ENCODE measurements at regions not wholly inside any gene's neighbourhood (a gene's known extent, or its start where the extent isn't known, plus 50 kb on each side); places are given as distances from the start of the nearest gene placed in this dataset.

GRCh38 chr2:129753261-129753660, 226.2 kb upstream of the RAB6C start:
- no peak for DNase-seq

- DNase-seq = no peak
Measured at GRCh38 chr2:129754421-129754820, 225.0 kb upstream of the RAB6C start.

GRCh38 chr2:129754831-129755230, 224.6 kb upstream of the RAB6C start:
- DNase-seq = no peak

- no peak for DNase-seq
Measured at GRCh38 chr2:129755786-129756185, 223.7 kb upstream of the RAB6C start.

GRCh38 chr2:129756276-129756675, 223.2 kb upstream of the RAB6C start:
- DNase-seq = no peak

- no peak for DNase-seq
Measured at GRCh38 chr2:129757366-129757914, 222.0 kb upstream of the RAB6C start.

GRCh38 chr2:129757915-129758783, 221.3 kb upstream of the RAB6C start:
- DNase-seq = no peak

- DNase-seq = peak; percentile 2
Measured at GRCh38 chr2:129758784-129759471, 220.5 kb upstream of the RAB6C start.

- no peak for DNase-seq
Measured at GRCh38 chr2:129759472-129760010, 219.9 kb upstream of the RAB6C start.

- DNase-seq = no peak
Measured at GRCh38 chr2:129760669-129761068, 218.8 kb upstream of the RAB6C start.

GRCh38 chr2:129761569-129762021, 217.9 kb upstream of the RAB6C start:
- DNase-seq = no peak

- DNase-seq = no peak
Measured at GRCh38 chr2:129762386-129763189, 216.9 kb upstream of the RAB6C start.

- no peak for DNase-seq
Measured at GRCh38 chr2:129763190-129763846, 216.1 kb upstream of the RAB6C start.

GRCh38 chr2:129763966-129764365, 215.5 kb upstream of the RAB6C start:
- DNase-seq = no peak

GRCh38 chr2:129764376-129765325, 214.8 kb upstream of the RAB6C start:
- DNase-seq = no peak

GRCh38 chr2:129765326-129765677, 214.2 kb upstream of the RAB6C start:
- DNase-seq = no peak

GRCh38 chr2:129765678-129766351, 213.7 kb upstream of the RAB6C start:
- DNase-seq = no peak

- DNase-seq = no peak
Measured at GRCh38 chr2:129766374-129766993, 213.0 kb upstream of the RAB6C start.

GRCh38 chr2:129767346-129768035, 212.0 kb upstream of the RAB6C start:
- DNase-seq = no peak
